ENCODE measurements at regions not wholly inside any gene's neighbourhood (a gene's known extent, or its start where the extent isn't known, plus 50 kb on each side); places are given as distances from the start of the nearest gene placed in this dataset.

- TF ChIP-seq CTCF (IDR thresholded peaks at IDR 0.05) (no peak), POLR2A (IDR thresholded peaks at IDR 0.05) (no peak)
Measured at GRCh38 chr5:9743507-9743906, 113.4 kb upstream of the TAS2R1 start.
